ENCODE measurements at regions not wholly inside any gene's neighbourhood (a gene's known extent, or its start where the extent isn't known, plus 50 kb on each side); places are given as distances from the start of the nearest gene placed in this dataset.
"Not testable (repeated sequence)": the region's sequence is repeated elsewhere in the genome, so short reads cannot be mapped to it uniquely, and the experiment has no call there.

- DNase-seq = no peak
These were observed 180.1 kb downstream of the SYK start for GRCh38 chr9:90981726-90982125.

DNA sequence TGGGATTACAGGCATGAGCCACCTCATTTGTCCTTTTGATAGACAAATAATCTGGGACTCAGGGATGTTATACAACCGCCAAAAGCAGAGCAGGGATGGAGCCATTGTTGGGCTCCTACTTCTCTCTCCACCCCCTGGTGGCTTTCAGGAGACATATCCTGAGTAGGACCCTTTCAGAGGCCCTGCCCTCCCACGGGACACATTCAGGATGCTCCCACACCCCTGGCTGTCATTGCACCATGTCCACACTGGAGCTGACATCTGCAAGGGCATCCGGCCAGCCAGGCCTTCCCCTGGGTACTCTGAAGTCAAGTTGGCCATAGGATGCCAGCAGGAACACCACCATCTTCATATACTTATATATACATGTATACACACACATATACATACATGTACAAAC lies 181.8 kb downstream of the SYK start:
- no peak for DNase-seq

DNA sequence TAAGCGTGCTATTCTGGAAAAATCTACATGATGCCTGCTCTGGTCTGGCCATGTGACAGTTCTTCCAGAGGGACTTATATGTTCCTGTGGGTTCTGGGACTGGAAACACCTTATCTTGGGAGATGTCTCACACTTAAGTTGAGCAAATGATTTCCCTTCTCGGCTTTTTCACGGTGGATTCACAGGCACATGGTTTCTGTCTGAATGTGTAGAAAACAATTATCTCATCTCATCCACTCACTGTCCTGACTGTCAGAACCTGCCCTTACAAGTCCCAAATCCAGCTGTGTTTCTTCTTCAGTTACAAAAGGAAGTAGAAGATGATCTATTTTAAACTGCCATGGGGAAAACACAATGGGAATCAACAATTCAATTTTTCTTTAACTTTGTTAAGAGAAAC lies 184.0 kb downstream of the SYK start:
- no peak for DNase-seq

GRCh38 chr9:90986161-90986560 lies 184.5 kb downstream of the SYK start:
- DNase-seq = no peak

DNA sequence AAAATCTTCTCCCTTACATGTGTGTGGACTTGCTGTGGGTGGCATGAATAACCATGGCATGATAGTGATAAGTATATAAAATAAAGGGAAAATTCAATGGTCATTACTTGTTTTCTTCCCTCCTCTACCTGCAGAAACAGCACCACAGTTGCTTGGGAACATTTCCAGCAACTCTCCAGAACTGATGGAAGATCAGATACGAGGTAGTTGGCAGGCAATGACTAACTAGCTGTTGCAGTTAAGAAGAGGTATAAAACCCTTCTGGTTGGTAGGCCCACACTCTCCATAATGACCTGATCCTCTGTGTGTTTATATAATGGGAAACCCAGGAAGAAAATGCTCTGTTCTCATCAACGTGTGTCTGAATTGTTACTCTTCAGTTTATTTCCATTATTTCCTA lies 185.9 kb downstream of the SYK start:
- no peak for DNase-seq

DNA sequence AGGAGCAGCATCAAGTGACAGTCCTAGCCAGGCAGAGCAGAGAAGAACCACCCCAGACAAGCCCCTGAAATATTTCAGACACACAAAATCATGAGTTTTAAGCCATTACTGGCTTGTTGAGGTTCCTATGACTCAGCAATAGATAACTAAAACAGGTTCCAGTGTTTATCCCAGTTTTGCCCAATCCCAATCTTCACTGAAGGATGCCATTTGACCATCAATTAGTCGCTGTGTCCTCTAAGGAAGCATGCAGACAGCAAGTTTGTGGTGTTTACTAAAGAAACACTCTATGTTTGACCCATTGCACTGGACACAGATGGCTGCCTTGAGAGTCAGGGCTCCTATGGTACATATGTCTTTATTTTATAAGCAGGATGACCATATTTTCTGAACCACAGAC lies 186.7 kb downstream of the SYK start:
- no peak for DNase-seq

DNA sequence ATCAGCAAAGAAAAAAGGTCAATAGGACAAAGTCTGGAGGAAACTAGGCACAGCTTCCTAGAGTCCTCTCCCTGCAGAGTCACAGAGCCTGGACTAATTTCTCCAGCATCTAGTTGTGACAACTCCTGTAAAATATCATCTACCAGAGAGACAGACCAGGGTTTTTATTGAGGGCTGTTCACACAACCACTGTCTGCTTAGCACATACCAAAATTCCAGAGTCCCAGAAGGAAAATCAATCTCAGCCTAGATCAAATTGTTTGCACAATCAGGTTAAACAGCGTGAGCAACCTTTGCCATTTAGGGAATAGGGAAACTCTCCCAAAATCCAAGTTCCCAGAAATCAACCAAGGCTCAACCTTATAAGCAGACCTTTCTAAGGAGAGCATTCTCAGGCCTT lies 190.3 kb downstream of the SYK start:
- no peak for DNase-seq

DNA sequence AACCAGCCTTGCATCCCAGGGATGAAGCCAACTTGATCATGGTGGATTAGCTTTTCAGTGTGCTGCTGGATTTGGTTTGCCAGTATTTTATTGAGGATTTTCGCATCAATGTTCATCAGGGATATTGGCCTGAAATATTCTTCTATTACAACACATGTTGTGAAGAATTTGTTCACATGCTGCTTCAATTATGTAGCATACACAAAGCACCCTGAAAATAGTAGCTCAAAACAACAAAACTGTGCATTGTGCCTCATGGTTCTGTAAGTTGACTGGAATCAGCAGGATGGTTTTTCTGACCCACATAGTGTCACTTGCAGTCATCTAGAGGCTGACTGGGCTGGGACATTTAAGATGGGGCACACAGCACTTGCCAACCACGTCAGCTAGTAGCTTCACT lies 193.9 kb downstream of the SYK start:
- DNase-seq = no peak

DNA sequence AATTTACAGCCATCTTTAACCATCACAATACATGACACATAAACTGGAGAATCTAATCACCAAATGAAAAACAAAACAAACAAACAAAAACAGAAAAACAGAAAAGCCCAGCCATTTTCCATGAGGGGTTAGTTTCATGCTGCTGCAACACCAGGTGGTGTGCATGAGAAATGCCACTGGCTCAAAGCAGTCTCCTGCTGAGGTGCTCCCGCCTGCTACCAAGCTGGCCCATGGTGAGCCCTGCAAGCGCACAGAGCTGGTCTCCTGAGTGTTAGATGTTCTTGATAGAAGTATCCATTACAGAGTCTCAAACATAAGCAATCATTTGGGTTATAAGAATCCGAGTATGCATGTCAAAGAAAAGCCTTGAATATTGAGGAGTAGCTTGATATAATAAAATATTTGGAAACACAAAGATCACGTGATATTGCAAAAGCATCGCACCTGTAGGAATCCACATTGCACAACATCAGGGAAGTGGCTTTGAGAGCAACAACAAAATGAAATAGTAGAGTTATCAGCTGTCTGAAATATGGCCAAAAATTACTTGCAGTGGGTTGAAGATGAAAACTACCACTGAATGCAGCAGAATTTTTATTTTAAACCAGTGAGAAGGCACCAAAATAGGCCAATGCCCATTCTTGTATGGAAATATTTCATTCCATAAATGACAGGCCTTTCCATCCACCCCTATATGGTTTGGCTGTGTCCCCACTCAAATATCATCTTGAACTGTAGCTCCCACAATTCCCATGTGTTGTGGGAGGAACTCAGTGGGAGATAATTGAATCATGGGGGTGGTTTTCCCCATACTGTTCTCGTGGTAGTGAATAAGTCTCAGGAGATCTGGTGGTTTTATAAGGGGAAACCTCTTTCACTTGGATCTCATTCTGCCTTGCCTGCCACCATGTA lies 194.8 kb downstream of the SYK start:
- no peak for DNase-seq

DNA sequence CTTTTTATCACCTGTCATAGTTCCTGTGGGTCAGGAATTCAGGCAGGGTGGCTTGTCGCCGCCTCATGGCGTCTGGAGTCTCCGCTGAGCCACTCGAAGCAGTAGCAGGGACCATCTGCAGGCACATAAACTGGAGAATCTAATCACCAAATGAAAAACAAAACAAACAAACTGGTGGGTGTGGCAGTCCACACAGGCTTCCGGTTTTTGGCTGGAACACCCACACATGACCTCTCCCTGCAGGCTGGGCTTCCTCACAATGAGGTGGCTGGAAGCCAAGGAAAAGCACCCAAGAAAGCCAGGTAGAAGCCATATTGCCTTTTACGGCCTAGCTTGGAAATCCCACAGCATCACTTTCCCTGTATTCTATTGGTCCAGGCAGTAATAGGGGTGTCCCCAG lies 197.0 kb downstream of the SYK start:
- DNase-seq = peak; percentile 89

DNA sequence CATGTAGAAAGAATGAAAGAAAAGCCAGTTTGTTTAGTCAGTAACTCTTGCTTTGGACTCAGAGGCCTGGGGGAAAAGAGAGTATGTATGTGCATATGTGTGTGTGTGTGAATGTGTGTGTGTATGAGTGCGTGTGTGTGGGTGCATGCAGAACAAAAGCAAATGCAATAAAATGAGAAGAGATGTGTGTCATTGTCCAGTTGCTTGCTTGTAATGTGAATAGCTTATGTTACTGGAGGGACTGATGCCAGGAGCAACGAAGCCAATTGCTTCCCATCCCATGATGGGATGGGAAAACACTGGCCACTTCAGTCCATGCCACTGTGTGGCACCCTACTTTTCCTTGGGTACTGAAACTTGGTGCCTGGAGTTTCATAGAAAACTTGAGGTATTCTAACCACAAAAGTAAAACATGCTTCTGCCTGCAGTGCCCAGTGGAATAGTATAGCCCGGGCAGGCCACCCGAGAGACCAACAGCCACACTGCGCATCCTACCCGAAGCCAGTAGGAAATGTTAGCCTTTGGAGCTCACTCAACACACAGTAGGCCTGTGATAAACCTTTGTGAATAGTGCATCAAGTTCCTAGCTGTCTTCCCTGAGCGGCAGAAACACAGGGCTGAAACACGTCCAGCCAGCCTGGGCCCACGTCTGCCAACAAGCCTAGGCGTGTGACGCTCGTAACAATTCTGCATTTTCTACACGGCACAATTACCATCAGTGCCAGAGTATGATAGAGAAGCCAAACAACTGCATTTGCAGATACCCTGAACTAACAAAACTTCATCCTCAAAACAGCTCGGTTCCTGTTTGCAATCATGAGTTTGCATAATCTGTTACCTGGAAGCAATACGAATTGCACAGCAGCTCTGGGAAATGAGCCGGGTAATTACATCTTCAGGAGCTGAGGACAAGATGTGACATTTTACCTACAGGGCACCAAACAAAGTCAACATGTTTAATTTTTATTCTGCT lies 198.1 kb downstream of the SYK start:
- peak; percentile 68 for DNase-seq

DNA sequence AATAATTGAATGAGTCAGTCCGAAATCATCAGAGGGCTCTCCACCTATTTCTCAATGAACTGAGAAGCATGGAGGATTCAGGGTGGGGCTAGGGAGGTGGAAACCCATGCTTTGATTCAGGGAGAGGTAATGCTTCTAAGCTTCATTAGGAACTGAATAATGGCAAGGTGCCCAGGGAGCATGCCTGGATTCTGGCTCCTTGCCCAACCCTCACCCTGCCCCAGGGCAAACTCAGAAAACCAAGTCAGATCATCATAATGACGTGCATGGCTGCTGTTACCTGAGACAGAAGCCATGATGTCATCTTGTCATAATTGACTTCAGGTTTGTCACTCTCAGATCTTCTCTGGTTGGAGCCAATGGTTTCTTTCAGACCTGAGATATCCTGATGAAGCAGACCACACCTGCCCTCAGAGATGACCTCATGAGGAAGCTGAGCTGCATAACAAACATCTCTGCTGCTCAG lies 199.6 kb downstream of the SYK start:
- DNase-seq = peak; percentile 96

DNA sequence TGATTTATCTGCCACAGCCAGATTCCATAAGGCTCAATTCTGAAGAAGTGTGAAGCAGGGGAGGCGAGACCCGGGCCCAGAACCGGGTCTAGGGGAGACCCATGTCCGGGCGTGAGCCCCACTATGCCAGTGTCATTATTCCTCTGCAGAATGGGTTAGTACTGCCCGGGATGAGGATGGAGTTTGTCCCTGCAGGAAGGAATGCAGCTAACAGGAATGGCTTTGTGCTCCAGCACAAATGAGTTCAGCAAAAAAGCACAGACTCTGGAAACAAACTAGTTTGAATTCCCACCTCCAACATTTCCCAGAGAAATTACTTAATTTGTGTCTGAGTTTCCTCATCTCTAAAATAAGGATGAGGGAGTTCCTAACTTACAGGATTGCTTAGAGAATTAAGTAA lies 202.9 kb downstream of the SYK start:
- DNase-seq = no peak

DNA sequence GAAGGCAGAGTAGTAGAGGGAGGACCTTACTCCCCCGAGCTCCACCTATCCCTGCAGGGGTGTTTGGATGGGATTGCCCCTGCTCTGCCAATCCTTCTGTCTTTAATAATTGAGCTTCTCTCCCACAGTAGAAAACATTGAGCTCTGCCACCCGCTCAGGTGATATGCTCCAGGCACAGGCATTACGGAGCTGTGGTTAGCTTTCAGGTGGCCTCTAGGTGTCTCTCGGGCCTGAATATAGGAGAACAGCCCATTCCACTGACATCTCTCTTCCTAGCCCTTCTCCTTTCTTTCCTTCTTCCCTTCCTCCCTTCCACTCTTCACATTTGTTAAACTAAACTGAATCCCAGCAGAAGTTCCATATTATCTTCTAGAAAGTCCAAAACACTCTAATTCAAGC lies 203.4 kb downstream of the SYK start:
- DNase-seq = no peak

GRCh38 chr9:91006046-91006445 lies 204.4 kb downstream of the SYK start:
- no peak for DNase-seq

DNA sequence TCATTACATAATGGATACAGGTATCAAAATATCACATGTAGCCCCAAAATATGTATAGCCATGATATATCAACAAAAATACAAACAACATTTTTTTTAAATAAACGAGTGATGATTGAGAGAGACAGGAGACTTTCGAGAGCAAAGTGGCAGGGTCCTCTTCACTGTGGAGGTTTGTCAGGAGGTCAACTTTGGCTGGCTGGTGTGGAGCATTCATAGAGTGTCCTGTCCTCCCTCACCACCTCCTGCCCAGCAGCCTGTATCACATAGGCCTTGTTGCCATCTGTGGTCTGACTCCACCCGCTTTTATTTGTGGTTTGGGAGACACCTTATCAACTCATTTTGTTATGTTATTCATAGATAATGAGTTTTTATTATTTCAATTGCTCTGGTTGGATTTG lies 206.9 kb downstream of the SYK start:
- DNase-seq = no peak

GRCh38 chr9:91011891-91012290 lies 210.3 kb downstream of the SYK start:
- DNase-seq = no peak

DNA sequence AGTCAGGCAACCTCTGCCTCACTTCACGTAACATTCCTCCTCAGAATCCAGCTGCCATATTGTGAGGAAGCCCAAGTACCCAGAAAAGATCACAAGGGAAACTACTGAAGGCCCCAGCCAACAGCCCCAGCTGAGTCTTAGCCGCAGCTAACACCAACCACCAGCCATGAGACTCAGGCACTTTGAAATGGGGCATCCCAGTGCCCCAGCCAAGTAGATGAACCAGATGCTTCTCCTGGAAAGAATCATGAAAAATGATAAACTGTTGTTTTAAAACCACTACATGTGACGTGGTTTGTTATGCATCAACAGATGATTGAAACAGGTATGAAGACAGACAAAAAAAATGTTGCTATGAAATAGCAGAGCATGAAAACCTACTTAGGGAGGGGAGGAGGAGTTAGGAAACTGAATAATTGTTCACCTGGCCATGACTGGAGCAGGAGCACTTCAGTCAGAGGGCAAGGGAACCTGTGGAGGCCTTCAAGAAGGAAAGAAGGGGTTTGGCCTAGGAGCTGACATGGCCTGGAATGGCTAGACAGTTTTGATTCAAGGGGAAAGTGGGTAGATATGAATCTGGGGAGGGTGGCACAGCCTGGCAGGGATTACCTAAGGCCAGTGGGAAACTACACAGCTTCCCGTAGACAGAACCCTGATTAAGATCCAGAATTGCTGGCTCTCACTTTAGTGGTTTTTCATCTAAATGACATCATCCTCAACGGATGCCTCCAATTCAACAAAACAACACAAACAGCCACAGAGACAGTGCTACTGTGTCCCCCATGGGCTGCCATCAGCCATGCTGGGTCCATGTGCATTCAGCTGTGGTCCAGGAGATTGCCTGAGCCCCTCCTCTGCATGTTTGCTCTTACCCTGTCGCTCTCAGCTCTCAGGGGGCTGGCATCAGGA lies 211.6 kb downstream of the SYK start:
- DNase-seq = no peak

- DNase-seq = no peak
These were observed 215.6 kb downstream of the SYK start for GRCh38 chr9:91017245-91017644.

GRCh38 chr9:91019871-91020270 lies 218.3 kb downstream of the SYK start:
- DNase-seq = not testable (repeated sequence)

DNA sequence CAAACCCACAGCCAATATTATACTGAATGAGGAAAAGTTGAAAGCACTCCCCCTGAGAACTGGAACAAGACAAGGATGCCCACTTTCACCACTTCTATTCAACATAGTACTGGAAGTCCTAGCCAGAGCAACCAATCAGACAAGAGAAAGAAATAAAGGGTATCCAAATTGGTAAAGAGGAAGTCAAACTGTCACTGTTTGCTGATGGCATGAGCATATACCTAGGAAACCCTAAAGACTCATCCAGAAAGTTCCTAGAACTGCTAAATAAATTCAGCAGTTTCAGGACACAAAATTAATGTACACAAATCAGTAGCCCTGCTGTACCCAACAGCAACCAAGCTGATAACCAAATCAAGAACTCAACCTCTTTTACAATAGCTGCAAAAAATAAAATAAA lies 220.0 kb downstream of the SYK start:
- not testable (repeated sequence) for DNase-seq

DNA sequence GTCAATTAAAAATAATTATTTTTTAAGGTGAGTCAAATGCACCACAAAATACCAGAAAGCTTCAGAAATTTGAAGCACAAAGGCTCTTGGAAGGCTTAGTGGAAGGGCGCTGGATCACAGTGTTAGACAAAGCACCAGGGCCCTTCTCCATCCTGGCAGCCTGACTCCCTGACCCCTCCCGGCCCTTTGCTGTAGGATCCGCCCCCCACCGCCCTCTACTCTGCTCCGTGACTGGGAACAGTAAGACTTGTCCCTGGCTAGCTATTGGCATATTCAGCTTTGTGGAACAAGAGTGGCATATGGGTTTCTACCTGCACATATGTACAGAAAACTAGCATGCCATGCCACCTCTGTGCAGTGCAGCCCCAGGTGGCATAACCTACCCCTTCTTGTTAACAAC lies 222.1 kb downstream of the SYK start:
- no peak for DNase-seq

GRCh38 chr9:91024841-91025240 lies 223.2 kb downstream of the SYK start:
- DNase-seq = no peak
